Eye (tissue), 1 donor: ENCODE measurements at regions not wholly inside any gene's neighbourhood (a gene's known extent, or its start where the extent isn't known, plus 50 kb on each side); places are given as distances from the start of the nearest gene placed in this dataset.

ENCODE experiments used
- DNase-seq: peaks from one replicate; pipeline ENCODE4 v3.0.0-alpha.2; 2015

- DNase-seq = no peak
Observed at GRCh38 chr11:70574725-70575347, 176.5 kb downstream of the CTTN start.

- DNase-seq = no peak
Observed at GRCh38 chr11:70575396-70576060, 177.2 kb downstream of the CTTN start.

- no peak for DNase-seq
Observed at GRCh38 chr11:70577258-70577603, 178.9 kb downstream of the CTTN start.

GRCh38 chr11:70577948-70578347, 179.6 kb downstream of the CTTN start:
- DNase-seq = no peak

GRCh38 chr11:70578371-70578770, 180.0 kb downstream of the CTTN start:
- no peak for DNase-seq

- no peak for DNase-seq
Observed at GRCh38 chr11:70578831-70579230, 180.5 kb downstream of the CTTN start.

- no peak for DNase-seq
Observed at GRCh38 chr11:70579316-70579955, 181.1 kb downstream of the CTTN start.

- no peak for DNase-seq
Observed at GRCh38 chr11:70580036-70580805, 181.9 kb downstream of the CTTN start.

GRCh38 chr11:70581991-70582885, 183.9 kb downstream of the CTTN start:
- peak; percentile 76 for DNase-seq

GRCh38 chr11:70582886-70583641, 184.7 kb downstream of the CTTN start:
- no peak for DNase-seq

- DNase-seq = no peak
Observed at GRCh38 chr11:70583781-70584218, 185.5 kb downstream of the CTTN start.

- DNase-seq = no peak
Observed at GRCh38 chr11:70584498-70585235, 186.3 kb downstream of the CTTN start.

- no peak for DNase-seq
Observed at GRCh38 chr11:70585236-70585545, 186.9 kb downstream of the CTTN start.

GRCh38 chr11:70586261-70587074, 188.1 kb downstream of the CTTN start:
- peak; percentile 80 for DNase-seq

- DNase-seq = no peak
Observed at GRCh38 chr11:70587075-70587389, 188.7 kb downstream of the CTTN start.

- no peak for DNase-seq
Observed at GRCh38 chr11:70590356-70590991, 192.1 kb downstream of the CTTN start.

- no peak for DNase-seq
Observed at GRCh38 chr11:70592641-70593165, 194.4 kb downstream of the CTTN start.

- no peak for DNase-seq
Observed at GRCh38 chr11:70593446-70593983, 195.2 kb downstream of the CTTN start.

GRCh38 chr11:70594031-70594430, 195.7 kb downstream of the CTTN start:
- no peak for DNase-seq
